ENCODE measurements at regions not wholly inside any gene's neighbourhood (a gene's known extent, or its start where the extent isn't known, plus 50 kb on each side); places are given as distances from the start of the nearest gene placed in this dataset.

DNA sequence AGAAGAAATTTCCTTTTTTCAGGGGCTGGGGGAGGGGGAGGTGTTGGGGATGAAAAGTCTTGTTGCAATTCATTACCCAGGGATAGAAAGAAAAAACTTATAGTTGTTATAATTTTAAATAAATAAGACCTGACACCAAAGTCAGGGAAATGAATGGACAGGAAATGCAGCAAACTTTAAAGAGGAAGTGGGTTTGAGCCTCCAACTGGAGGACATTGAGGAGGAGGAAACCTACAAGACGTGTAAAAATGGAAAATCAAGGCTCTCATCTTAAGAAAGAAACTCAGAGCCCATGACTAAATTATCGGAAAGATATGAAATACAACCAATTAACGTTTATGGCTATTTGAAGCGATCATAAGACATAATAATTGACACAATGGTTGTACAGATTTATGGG is 54.4 kb downstream of the NIBAN1 start:
- no peak overlapping the region for H3K14ac ChIP-seq (ENCODE audit: low read length)
- H4K8ac ChIP-seq (ENCODE audit: low read depth, low read length) = no peak overlapping the region
- no peak overlapping the region for H2BK12ac ChIP-seq (ENCODE audit: low read length)
- H3K36me3 ChIP-seq (replicated peaks in 1 of 2; ENCODE audit: control insufficient read depth in 2 of 2, insufficient read depth in 2 of 2, low read length in 2 of 2) = no peaks in the 10 kb centered on the region
- H3K9me3 ChIP-seq (replicated peaks in 1 of 2; ENCODE audit: control insufficient read depth in 2 of 2, insufficient read depth in 1 of 2, low read depth in 1 of 2, low read length in 2 of 2) = no peaks in the 10 kb centered on the region
- H3K4me2 ChIP-seq (ENCODE audit: insufficient read depth, low read length, poor library complexity, severe bottlenecking) = no peak overlapping the region
- H3K27me3 ChIP-seq (ENCODE audit: control insufficient read depth in 3 of 3, insufficient read depth in 3 of 3, low read depth in 1 of 3, low read length in 3 of 3) = no peaks in the 10 kb centered on the region
- H2AK5ac ChIP-seq (ENCODE audit: low read depth, low read length) = no peak overlapping the region
- no peak overlapping the region for H2BK5ac ChIP-seq (ENCODE audit: low read length)
- H3K4me1 ChIP-seq (ENCODE audit: control insufficient read depth in 2 of 2, insufficient read depth in 1 of 2, low read depth in 1 of 2, low read length in 2 of 2) = no peaks in the 10 kb centered on the region
- H3K79me1 ChIP-seq (ENCODE audit: low read depth, low read length) = no peaks in the 10 kb centered on the region
- H3K4me3 ChIP-seq (ENCODE audit: low read length in 2 of 2) = no peak overlapping the region
- no peak overlapping the region for H3K23ac ChIP-seq (ENCODE audit: low read depth, low read length, poor library complexity)
- no peak overlapping the region for H3K9ac ChIP-seq (ENCODE audit: low read depth, low read length, poor library complexity)
- no peak overlapping the region for H3K4ac ChIP-seq (ENCODE audit: low read length)
- H2BK120ac ChIP-seq (ENCODE audit: low read depth, low read length) = no peak overlapping the region
- H4K91ac ChIP-seq (ENCODE audit: low read depth, low read length, poor library complexity) = no peak overlapping the region
- H3K18ac ChIP-seq (ENCODE audit: low read length) = no peak overlapping the region
- no peak overlapping the region for H3K27ac ChIP-seq (replicated peaks; ENCODE audit: low read length)
- DNase-seq (ENCODE audit: low spot score) = no peak
- no CpG with 5 or more reads among the region's 4 CpGs for WGBS, 2 donors (ENCODE audit: extremely low coverage in 2 of 2, insufficient read length in 2 of 2, insufficient replicate concordance in 1 of 2)
- no peak overlapping the region for H2BK15ac ChIP-seq (ENCODE audit: low read length)
- no peak overlapping the region for H2AFZ ChIP-seq (ENCODE audit: low read length)

DNA sequence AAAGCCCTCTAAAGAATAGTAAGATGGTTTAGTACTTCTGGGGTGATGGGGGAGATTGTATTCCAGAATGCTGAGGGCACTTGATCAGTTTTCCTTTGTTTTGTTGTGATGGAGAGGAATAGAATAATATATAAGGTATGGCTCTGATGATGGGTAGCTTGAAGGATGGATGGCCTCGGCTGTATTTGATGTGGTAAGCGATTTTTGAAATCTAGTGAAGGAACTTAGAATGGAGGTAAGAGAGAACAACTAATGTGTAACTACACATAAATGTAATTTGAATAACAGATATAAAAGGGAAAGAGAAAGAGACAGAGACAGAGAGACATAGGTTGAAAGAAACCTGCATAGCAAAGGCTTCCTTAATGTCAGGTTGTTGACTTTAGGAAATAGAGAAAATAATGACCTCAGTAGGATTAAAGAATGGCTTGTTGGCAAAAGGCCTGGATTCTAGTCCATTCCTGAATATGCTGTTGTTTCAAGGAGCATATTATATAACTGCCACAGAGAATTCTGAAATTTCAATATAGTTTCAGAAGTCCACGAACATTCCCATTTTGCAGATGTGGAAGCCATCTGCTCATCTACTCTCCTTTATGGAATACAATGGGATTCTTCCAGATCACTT is 58.7 kb downstream of the NIBAN1 start:
- Histone ChIP-seq H4K91ac (ENCODE audit: low read depth, low read length, poor library complexity) (no peak overlapping the region), H2AK5ac (ENCODE audit: low read depth, low read length) (no peak overlapping the region), H3K4ac (ENCODE audit: low read length) (no peak overlapping the region), H3K18ac (ENCODE audit: low read length) (no peak overlapping the region), H4K8ac (ENCODE audit: low read depth, low read length) (no peak overlapping the region), H3K27ac (replicated peaks; ENCODE audit: low read length) (no peak overlapping the region), H2AFZ (ENCODE audit: low read length) (no peak overlapping the region), H3K27me3 (ENCODE audit: control insufficient read depth in 3 of 3, insufficient read depth in 3 of 3, low read depth in 1 of 3, low read length in 3 of 3) (no peaks in the 10 kb centered on the region), H2BK120ac (ENCODE audit: low read depth, low read length) (no peak overlapping the region), H2BK15ac (ENCODE audit: low read length) (no peak overlapping the region), H2BK12ac (ENCODE audit: low read length) (no peak overlapping the region), H3K36me3 (replicated peaks in 1 of 2; ENCODE audit: control insufficient read depth in 2 of 2, insufficient read depth in 2 of 2, low read length in 2 of 2) (no peaks in the 10 kb centered on the region), H2BK5ac (ENCODE audit: low read length) (no peak overlapping the region), H3K4me3 (ENCODE audit: low read length in 2 of 2) (no peak overlapping the region), H3K4me1 (ENCODE audit: control insufficient read depth in 2 of 2, insufficient read depth in 1 of 2, low read depth in 1 of 2, low read length in 2 of 2) (peaks cover 0 to under 1% of the 10 kb centered on the region in 2 donors), H3K14ac (ENCODE audit: low read length) (no peak overlapping the region), H3K9ac (ENCODE audit: low read depth, low read length, poor library complexity) (no peak overlapping the region), H3K79me1 (ENCODE audit: low read depth, low read length) (no peaks in the 10 kb centered on the region), H3K9me3 (replicated peaks in 1 of 2; ENCODE audit: control insufficient read depth in 2 of 2, insufficient read depth in 1 of 2, low read depth in 1 of 2, low read length in 2 of 2) (no peaks in the 10 kb centered on the region), H3K23ac (ENCODE audit: low read depth, low read length, poor library complexity) (no peak overlapping the region), H3K4me2 (ENCODE audit: insufficient read depth, low read length, poor library complexity, severe bottlenecking) (no peak overlapping the region)
- no peak for DNase-seq (ENCODE audit: low spot score)
- no CpG with 5 or more reads among the region's 3 CpGs for WGBS, 2 donors (ENCODE audit: extremely low coverage in 2 of 2, insufficient read length in 2 of 2, insufficient replicate concordance in 1 of 2)

DNA sequence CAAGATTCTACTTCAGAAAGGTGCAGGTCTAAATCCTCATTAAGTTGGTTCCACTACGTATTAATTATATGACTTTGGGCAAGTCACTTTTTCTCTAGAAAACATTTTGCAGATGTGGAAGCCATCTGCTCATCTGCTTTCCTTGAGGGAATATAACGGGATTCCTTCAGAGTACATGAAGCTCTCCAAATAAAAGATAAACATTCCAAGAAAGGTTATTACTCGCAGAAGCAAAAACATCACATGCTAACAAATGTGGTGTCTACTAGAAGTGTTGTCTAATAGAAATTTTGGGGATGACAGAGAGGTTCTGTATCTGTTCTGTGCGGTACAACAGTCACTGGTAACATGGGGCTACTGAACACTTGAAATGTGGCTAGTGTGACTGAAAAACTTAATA is 60.2 kb downstream of the NIBAN1 start:
- Histone ChIP-seq H2BK12ac (ENCODE audit: low read length) (no peak overlapping the region), H3K18ac (ENCODE audit: low read length) (no peak overlapping the region), H3K27ac (replicated peaks; ENCODE audit: low read length) (no peak overlapping the region), H2BK15ac (ENCODE audit: low read length) (no peak overlapping the region), H3K4me2 (ENCODE audit: insufficient read depth, low read length, poor library complexity, severe bottlenecking) (no peak overlapping the region), H3K27me3 (ENCODE audit: control insufficient read depth in 3 of 3, insufficient read depth in 3 of 3, low read depth in 1 of 3, low read length in 3 of 3) (no peaks in the 10 kb centered on the region), H4K91ac (ENCODE audit: low read depth, low read length, poor library complexity) (no peak overlapping the region), H3K36me3 (replicated peaks in 1 of 2; ENCODE audit: control insufficient read depth in 2 of 2, insufficient read depth in 2 of 2, low read length in 2 of 2) (no peaks in the 10 kb centered on the region), H2AFZ (ENCODE audit: low read length) (no peak overlapping the region), H2BK5ac (ENCODE audit: low read length) (no peak overlapping the region), H3K9me3 (replicated peaks in 1 of 2; ENCODE audit: control insufficient read depth in 2 of 2, insufficient read depth in 1 of 2, low read depth in 1 of 2, low read length in 2 of 2) (no peaks in the 10 kb centered on the region), H3K79me1 (ENCODE audit: low read depth, low read length) (no peaks in the 10 kb centered on the region), H4K8ac (ENCODE audit: low read depth, low read length) (no peak overlapping the region), H3K4me3 (ENCODE audit: low read length in 2 of 2) (no peak overlapping the region), H3K14ac (ENCODE audit: low read length) (no peak overlapping the region), H3K9ac (ENCODE audit: low read depth, low read length, poor library complexity) (no peak overlapping the region), H3K4ac (ENCODE audit: low read length) (no peak overlapping the region), H2BK120ac (ENCODE audit: low read depth, low read length) (no peak overlapping the region), H3K4me1 (ENCODE audit: control insufficient read depth in 2 of 2, insufficient read depth in 1 of 2, low read depth in 1 of 2, low read length in 2 of 2) (peaks cover 0 to 1% of the 10 kb centered on the region in 2 donors), H2AK5ac (ENCODE audit: low read depth, low read length) (no peak overlapping the region), H3K23ac (ENCODE audit: low read depth, low read length, poor library complexity) (no peak overlapping the region)
- DNase-seq (ENCODE audit: low spot score) = no peak
- WGBS, 2 donors (ENCODE audit: extremely low coverage in 2 of 2, insufficient read length in 2 of 2, insufficient replicate concordance in 1 of 2) = no CpG with 5 or more reads among the region's 4 CpGs

DNA sequence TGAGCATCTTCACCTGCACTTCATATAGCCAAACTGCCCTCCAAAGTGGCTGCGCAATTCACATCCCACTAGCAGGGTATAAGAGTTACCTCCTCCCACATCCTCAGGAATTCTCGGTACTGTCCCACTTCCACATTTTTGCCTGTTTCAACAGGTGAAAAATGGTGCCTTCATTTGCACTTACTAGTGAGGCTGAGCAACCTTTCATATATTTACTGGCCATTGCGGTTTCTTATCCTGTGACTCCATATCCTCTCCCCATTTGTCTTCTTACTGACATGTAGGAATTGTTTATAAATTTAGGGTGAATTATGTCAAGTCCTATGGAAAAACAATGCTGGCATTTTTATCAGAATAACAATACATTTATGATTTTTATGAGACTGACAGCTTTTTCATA is 61.9 kb downstream of the NIBAN1 start:
- H3K4ac ChIP-seq (ENCODE audit: low read length) = no peak overlapping the region
- no peak overlapping the region for H3K27ac ChIP-seq (replicated peaks; ENCODE audit: low read length)
- H2BK5ac ChIP-seq (ENCODE audit: low read length) = no peak overlapping the region
- DNase-seq (ENCODE audit: low spot score) = no peak
- H3K14ac ChIP-seq (ENCODE audit: low read length) = no peak overlapping the region
- H2BK15ac ChIP-seq (ENCODE audit: low read length) = no peak overlapping the region
- no peak overlapping the region for H3K4me2 ChIP-seq (ENCODE audit: insufficient read depth, low read length, poor library complexity, severe bottlenecking)
- peaks cover 0 to 1% of the 10 kb centered on the region in 2 donors for H3K4me1 ChIP-seq (ENCODE audit: control insufficient read depth in 2 of 2, insufficient read depth in 1 of 2, low read depth in 1 of 2, low read length in 2 of 2)
- no peak overlapping the region for H4K8ac ChIP-seq (ENCODE audit: low read depth, low read length)
- H2AK5ac ChIP-seq (ENCODE audit: low read depth, low read length) = no peak overlapping the region
- no peaks in the 10 kb centered on the region for H3K27me3 ChIP-seq (ENCODE audit: control insufficient read depth in 3 of 3, insufficient read depth in 3 of 3, low read depth in 1 of 3, low read length in 3 of 3)
- no peaks in the 10 kb centered on the region for H3K36me3 ChIP-seq (replicated peaks in 1 of 2; ENCODE audit: control insufficient read depth in 2 of 2, insufficient read depth in 2 of 2, low read length in 2 of 2)
- H3K4me3 ChIP-seq (ENCODE audit: low read length in 2 of 2) = no peak overlapping the region
- no peak overlapping the region for H3K9ac ChIP-seq (ENCODE audit: low read depth, low read length, poor library complexity)
- no peak overlapping the region for H4K91ac ChIP-seq (ENCODE audit: low read depth, low read length, poor library complexity)
- no peak overlapping the region for H3K23ac ChIP-seq (ENCODE audit: low read depth, low read length, poor library complexity)
- no peak overlapping the region for H2BK120ac ChIP-seq (ENCODE audit: low read depth, low read length)
- no peak overlapping the region for H2BK12ac ChIP-seq (ENCODE audit: low read length)
- H2AFZ ChIP-seq (ENCODE audit: low read length) = no peak overlapping the region
- H3K9me3 ChIP-seq (replicated peaks in 1 of 2; ENCODE audit: control insufficient read depth in 2 of 2, insufficient read depth in 1 of 2, low read depth in 1 of 2, low read length in 2 of 2) = no peaks in the 10 kb centered on the region
- no peaks in the 10 kb centered on the region for H3K79me1 ChIP-seq (ENCODE audit: low read depth, low read length)
- no CpG with 5 or more reads among the region's 3 CpGs for WGBS, 2 donors (ENCODE audit: extremely low coverage in 2 of 2, insufficient read length in 2 of 2, insufficient replicate concordance in 1 of 2)
- no peak overlapping the region for H3K18ac ChIP-seq (ENCODE audit: low read length)

Data from neuronal stem cell (in vitro differentiated cells).